GM18498 (cell line): ENCODE measurements at regions not wholly inside any gene's neighbourhood (a gene's known extent, or its start where the extent isn't known, plus 50 kb on each side); places are given as distances from the start of the nearest gene placed in this dataset.
"Not testable (repeated sequence)": the region's sequence is repeated elsewhere in the genome, so short reads cannot be mapped to it uniquely, and the experiment has no call there.

Experiments used
- ATAC-seq: cut with Tn5 transposase; IDR thresholded peaks from one replicate; pipeline ENCODE4 v1.9.1; 2021; ENCODE audit warnings: mild to moderate bottlenecking, moderate library complexity; ENCODE audit not compliant: unreplicated experiment

- no peak for ATAC-seq
These were observed 1480.0 kb upstream of the NUDT12 start for GRCh38 chr5:105042623-105043022.

DNA sequence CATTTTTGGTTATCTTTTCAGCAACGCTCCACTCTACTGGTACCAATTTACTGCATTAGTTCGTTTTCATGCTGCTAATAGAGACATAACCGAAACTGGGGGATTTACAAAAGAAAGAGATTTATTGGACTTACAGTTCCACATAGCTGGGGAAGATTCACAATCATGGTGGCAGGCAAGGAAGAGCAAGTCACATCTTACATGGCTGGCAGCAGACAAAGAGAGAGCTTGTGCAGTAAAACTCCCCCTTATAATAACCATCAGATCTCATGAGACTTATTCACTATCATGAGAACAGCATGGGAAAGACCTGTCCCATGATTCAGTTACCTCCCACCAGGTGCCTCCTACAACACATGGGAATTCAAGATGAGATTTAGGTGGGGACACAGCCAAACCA, 1474.2 kb upstream of the NUDT12 start:
- not testable (repeated sequence) for ATAC-seq

DNA sequence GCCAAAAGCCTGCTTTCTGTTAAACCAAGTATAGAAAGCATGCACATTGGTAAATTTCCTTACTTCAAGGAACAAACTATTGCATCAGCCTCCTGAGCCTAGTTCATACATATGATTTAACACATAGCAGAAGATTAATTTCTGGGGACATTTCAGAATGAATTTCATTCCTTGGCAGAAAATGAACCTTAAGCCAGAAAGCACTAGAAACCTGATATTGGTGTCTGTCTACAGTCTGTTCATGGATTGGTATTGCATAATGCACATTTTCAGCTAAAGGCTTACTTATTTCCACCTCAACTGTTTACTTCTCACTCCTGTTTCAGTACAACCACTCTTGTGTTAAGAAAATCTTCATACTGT, 1471.8 kb upstream of the NUDT12 start:
- ATAC-seq = no peak

DNA sequence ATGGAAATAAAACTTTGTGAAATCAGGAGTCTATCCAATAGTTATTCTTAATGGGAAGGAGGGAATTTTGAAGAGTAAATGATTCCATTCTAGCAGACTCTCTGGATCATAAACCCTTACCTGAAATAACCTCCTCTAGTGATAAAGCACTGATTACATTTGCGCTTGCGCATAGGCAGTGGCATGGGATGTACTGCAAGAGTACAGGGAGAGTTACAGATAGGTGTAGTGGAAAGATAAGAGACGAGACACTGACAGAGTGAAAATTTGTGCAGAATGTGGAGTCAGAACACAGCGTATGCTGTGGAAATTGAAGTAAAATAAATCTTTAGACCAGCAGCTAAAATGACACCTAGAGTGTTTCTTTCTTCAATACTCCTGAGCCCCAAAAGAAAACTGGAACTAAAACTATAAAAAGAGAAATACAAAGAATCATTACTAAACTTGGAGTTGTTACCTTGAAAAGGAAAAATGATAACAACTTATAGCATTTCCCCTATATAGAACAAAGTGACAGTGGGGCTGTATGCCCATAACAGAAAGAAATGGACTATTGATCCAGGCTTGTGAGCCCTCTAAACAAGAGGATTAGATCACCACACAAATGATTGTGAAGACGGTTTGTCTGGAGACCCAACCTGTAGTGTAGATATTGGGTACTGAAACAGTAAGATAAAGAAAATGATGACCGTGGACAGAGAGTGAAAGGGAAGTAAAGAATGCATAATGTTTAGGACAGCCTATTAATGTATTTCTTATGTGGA, 1471.2 kb upstream of the NUDT12 start:
- no peak for ATAC-seq

DNA sequence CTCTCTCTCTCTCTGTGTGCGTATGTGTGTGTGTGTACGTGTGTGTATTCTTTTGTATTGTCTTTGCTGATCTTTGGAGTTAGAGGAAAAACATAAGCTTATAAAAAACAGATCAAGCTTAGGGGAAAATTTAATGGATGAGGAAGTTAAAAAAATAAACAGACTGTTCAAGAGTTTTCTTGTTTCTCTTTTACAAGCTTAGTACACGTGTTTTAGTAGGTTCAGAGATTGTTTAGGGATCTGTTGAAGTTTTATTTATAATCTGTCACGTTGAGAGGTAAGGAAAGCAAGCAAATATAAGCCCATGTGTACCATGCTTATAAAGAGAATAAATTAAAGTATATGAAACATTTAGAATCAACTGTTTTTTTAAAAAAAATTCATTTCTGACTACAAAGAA, 1470.3 kb upstream of the NUDT12 start:
- ATAC-seq = no peak

GRCh38 chr5:105030153-105030552, 1467.6 kb upstream of the NUDT12 start:
- no peak for ATAC-seq

- ATAC-seq = no peak
These were observed 1452.5 kb upstream of the NUDT12 start for GRCh38 chr5:105015098-105015497.

GRCh38 chr5:104998572-104998971, 1436.0 kb upstream of the NUDT12 start:
- no peak for ATAC-seq

- ATAC-seq = no peak
These were observed 1435.6 kb upstream of the NUDT12 start for GRCh38 chr5:104998169-104998568.

DNA sequence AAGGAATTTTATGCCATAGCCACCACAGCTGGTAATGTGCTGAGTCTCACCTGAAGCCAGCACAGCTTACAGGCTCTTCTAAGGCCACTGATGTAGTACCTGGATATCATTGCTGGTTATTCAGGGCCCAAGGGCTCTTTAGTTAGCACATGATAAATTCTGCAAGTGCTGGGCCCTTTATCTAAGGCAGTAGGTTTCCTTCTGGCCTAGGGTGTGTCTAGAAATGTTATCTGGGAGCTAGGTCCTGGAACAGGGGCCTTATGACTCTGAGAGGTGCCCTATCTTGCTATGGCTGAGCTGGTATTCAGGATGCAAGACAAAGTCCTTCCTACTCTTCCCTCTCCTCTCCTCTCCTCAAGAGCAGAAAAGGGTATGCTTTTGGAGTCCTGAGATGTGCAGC, 1424.5 kb upstream of the NUDT12 start:
- no peak for ATAC-seq

DNA sequence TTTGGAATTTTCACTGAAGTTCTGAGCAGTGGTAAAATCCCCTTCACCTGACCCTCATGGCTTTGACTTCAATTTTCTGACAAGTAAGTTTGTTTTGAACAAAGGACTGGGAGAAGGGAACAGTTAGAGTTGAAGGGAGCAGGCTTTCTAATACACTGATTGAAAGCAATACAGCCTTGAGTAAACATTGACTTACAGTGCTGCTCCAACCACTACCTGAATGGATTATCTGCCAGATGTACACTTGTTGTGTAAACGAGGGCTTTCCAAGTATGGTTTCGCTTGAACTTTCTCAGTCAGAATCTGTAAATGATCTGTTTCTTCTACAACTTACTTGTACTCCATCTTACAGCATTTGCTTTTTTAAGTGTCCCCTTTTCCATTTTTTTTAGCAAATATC, 1414.9 kb upstream of the NUDT12 start:
- no peak for ATAC-seq

DNA sequence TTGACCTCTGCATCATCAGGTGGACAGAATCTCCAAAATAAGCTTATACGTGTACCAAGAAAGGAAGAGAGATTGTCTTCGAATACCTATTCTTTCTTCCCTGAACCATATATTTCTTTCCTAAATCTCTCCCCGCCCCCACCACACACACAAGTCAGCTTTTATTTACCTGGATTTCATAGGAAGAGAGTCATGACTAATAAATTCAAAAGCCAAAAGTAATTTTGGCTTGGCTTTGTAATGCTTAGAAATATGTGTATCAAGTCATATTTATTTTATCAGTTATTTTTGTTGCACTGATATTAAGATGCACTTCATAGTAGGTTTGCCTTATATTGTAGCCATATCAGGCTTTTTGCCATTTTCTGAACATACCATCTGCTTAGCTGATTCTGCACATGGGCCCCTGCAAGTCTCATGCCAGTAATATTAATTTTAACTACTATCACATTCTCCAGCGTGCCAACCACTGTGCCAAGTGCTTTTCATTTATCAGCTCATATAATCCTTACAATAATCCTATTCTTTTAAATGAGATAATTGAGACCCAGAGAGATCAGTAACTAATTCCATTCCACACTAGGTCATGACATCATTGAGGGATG, 1405.3 kb upstream of the NUDT12 start:
- no peak for ATAC-seq

- no peak for ATAC-seq
These were observed 1402.4 kb upstream of the NUDT12 start for GRCh38 chr5:104965006-104965405.

GRCh38 chr5:104955479-104955878, 1392.9 kb upstream of the NUDT12 start:
- no peak for ATAC-seq

GRCh38 chr5:104952876-104953275, 1390.3 kb upstream of the NUDT12 start:
- ATAC-seq = no peak

- no peak for ATAC-seq
These were observed 1389.2 kb upstream of the NUDT12 start for GRCh38 chr5:104951829-104952228.

DNA sequence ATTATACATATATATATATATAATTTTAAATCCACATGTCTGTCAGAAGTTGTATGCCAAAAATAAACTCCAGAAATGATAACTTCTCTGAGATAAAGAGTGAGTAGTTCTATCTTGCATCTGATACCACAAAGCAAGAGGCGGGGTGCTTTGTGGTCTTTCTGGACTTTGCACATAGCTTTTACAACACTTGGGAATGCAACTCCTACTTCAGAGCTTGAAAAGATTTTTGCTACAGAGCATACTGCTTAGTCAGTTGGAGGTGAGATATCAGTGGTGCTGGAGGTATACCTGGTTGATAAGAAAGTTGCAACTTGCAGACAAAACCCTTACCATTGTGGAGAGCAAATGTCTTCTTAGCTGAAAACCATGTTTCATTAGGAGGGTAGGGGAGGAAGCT, 1384.5 kb upstream of the NUDT12 start:
- no peak for ATAC-seq

- no peak for ATAC-seq
These were observed 1380.1 kb upstream of the NUDT12 start for GRCh38 chr5:104942735-104943134.

- ATAC-seq = no peak
These were observed 1378.5 kb upstream of the NUDT12 start for GRCh38 chr5:104941030-104941645.

- no peak for ATAC-seq
These were observed 1375.0 kb upstream of the NUDT12 start for GRCh38 chr5:104937598-104937997.

DNA sequence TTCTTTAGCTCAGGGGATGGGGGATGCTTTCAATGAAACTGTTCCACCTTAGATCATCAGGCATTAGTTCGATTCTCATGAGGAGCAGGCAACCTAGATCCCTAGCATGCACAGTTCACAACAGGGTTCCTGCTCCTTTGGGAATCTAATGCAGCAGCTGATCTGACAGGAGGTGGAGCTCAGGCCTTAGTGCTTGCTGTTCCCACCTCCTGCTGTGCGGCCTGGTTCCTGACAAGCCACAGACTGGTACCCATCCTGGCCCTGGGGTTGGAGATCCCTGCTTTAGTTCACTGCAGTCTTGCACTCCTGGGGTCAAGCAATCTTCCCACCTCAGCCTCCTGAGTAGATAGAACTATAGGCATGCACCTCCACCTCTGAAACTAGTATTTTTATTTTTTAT, 1369.8 kb upstream of the NUDT12 start:
- ATAC-seq = no peak

DNA sequence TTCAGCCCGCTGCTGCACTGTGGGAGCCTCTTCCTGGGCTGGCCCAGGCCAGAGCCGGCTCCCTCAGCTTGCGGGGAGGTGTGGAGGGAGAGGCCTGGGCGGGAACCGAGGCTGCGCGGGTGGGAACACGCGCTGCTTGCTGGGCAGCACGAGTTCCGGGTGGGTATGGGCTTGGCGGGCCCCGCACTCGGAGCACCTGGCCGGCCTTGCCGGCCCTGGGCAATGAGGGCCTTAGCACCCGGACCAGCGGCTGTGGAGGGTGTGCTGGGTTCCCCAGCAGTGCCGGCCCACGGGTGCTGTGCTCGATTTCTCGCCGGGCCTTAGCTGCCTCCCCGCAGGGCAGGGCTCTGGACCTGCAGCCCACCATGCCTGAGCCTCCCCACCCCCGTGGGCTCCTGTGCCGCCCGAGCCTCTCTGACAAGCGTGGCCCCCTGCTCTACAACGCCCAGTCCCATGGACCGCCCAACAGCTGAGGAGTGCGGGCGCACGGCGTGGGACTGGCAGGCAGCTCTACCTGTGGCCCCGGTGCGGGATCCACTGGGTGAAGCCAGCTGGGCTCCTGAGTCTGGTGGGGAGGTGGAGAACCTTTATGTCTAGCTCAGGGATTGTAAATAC, 1366.4 kb upstream of the NUDT12 start:
- no peak for ATAC-seq
